ENCODE measurements at regions not wholly inside any gene's neighbourhood (a gene's known extent, or its start where the extent isn't known, plus 50 kb on each side); places are given as distances from the start of the nearest gene placed in this dataset.

GRCh38 chr3:177591379-177591778 lies 394.1 kb upstream of the TBL1XR1 start:
- Histone ChIP-seq H3K4me3 (no peak overlapping the region), H3K27ac (peak overlapping the region; percentile 88; the same call in 1 of the 2 replicates), H3K9me3 (ENCODE audit: low read depth, low read length) (no peaks in the 10 kb centered on the region; the same call in 1 of the 2 replicates), H3K36me3 (ENCODE audit: insufficient read depth, low read length) (no peaks in the 10 kb centered on the region), H3K9ac (ENCODE audit: insufficient read length) (no peak overlapping the region)
- TF ChIP-seq FOXP2 (optimal IDR thresholded peaks at IDR 0.05; ENCODE audit: control extremely low read depth, extremely low read length, insufficient read depth) (no peak), POLR2AphosphoS5 (IDR thresholded peaks at IDR 0.05; ENCODE audit: borderline replicate concordance, low read depth, low read length) (no peak), EZH2 (IDR thresholded peaks at IDR 0.05) (no peak)
- DNase-seq (ENCODE audit: low read depth, low spot score): no peak

- no peak for TF ChIP-seq EZH2 (IDR thresholded peaks at IDR 0.05)
- no peak for TF ChIP-seq FOXP2 (optimal IDR thresholded peaks at IDR 0.05; ENCODE audit: control extremely low read depth, extremely low read length, insufficient read depth)
- TF ChIP-seq POLR2AphosphoS5 (IDR thresholded peaks at IDR 0.05; ENCODE audit: borderline replicate concordance, low read depth, low read length): no peak
- H3K27ac ChIP-seq: peak overlapping the region; percentile 60
Observed at GRCh38 chr3:177594096-177594495, 396.8 kb upstream of the TBL1XR1 start.

GRCh38 chr3:177595530-177596188 lies 398.4 kb upstream of the TBL1XR1 start:
- Histone ChIP-seq H3K9me3 (ENCODE audit: low read depth, low read length) (no peaks in the 10 kb centered on the region), H3K9ac (ENCODE audit: insufficient read length) (no peak overlapping the region), H3K4me3 (no peak overlapping the region), H3K36me3 (ENCODE audit: insufficient read depth, low read length) (no peaks in the 10 kb centered on the region), H3K27ac (no peak overlapping the region)
- TF ChIP-seq FOXP2 (optimal IDR thresholded peaks at IDR 0.05; ENCODE audit: control extremely low read depth, extremely low read length, insufficient read depth): no peak
- no peak for TF ChIP-seq EZH2 (IDR thresholded peaks at IDR 0.05)
- TF ChIP-seq POLR2AphosphoS5 (IDR thresholded peaks at IDR 0.05; ENCODE audit: borderline replicate concordance, low read depth, low read length): no peak
- no peak for DNase-seq (ENCODE audit: low read depth, low spot score)

More at GRCh38 chr3:177594096-177594495, 396.8 kb upstream of the TBL1XR1 start:
- Histone ChIP-seq H3K36me3 (ENCODE audit: insufficient read depth, low read length) (no peaks in the 10 kb centered on the region), H3K4me3 (no peak overlapping the region), H3K9ac (ENCODE audit: insufficient read length) (no peak overlapping the region), H3K9me3 (ENCODE audit: low read depth, low read length) (no peaks in the 10 kb centered on the region)
- no peak for DNase-seq (ENCODE audit: low read depth, low spot score)

GRCh38 chr3:177596248-177596815 lies 399.1 kb upstream of the TBL1XR1 start:
- no peak overlapping the region for H3K9ac ChIP-seq (ENCODE audit: insufficient read length)
- H3K9me3 ChIP-seq (ENCODE audit: low read depth, low read length): no peaks in the 10 kb centered on the region
- DNase-seq (ENCODE audit: low read depth, low spot score): no peak
- peak overlapping the region; percentile 67; the same call in 1 of the 2 replicates for H3K4me3 ChIP-seq
- H3K27ac ChIP-seq: peak overlapping the region; percentile 95; the same call in 1 of the 2 replicates
- TF ChIP-seq POLR2AphosphoS5 (IDR thresholded peaks at IDR 0.05; ENCODE audit: borderline replicate concordance, low read depth, low read length) (no peak), EZH2 (IDR thresholded peaks at IDR 0.05) (no peak), FOXP2 (optimal IDR thresholded peaks at IDR 0.05; ENCODE audit: control extremely low read depth, extremely low read length, insufficient read depth) (no peak)
- no peaks in the 10 kb centered on the region for H3K36me3 ChIP-seq (ENCODE audit: insufficient read depth, low read length)

GRCh38 chr3:177596816-177597271 lies 399.6 kb upstream of the TBL1XR1 start:
- Histone ChIP-seq H3K4me3 (peak overlapping the region; percentile 67), H3K27ac (peak overlapping the region; percentile 95), H3K36me3 (ENCODE audit: insufficient read depth, low read length) (no peaks in the 10 kb centered on the region), H3K9ac (ENCODE audit: insufficient read length) (no peak overlapping the region), H3K9me3 (ENCODE audit: low read depth, low read length) (no peaks in the 10 kb centered on the region)
- DNase-seq (ENCODE audit: low read depth, low spot score): no peak
- TF ChIP-seq FOXP2 (optimal IDR thresholded peaks at IDR 0.05; ENCODE audit: control extremely low read depth, extremely low read length, insufficient read depth) (no peak), EZH2 (IDR thresholded peaks at IDR 0.05) (no peak), POLR2AphosphoS5 (IDR thresholded peaks at IDR 0.05; ENCODE audit: borderline replicate concordance, low read depth, low read length) (no peak)

GRCh38 chr3:177597311-177598096 lies 400.2 kb upstream of the TBL1XR1 start:
- no peaks in the 10 kb centered on the region for H3K9me3 ChIP-seq (ENCODE audit: low read depth, low read length)
- TF ChIP-seq POLR2AphosphoS5 (IDR thresholded peaks at IDR 0.05; ENCODE audit: borderline replicate concordance, low read depth, low read length) (peak; percentile 34; the same call in 1 of the 2 replicates), FOXP2 (optimal IDR thresholded peaks at IDR 0.05; ENCODE audit: control extremely low read depth, extremely low read length, insufficient read depth) (peak; percentile 55), EZH2 (IDR thresholded peaks at IDR 0.05) (no peak)
- H3K9ac ChIP-seq (ENCODE audit: insufficient read length): peak overlapping the region; percentile 62
- DNase-seq (ENCODE audit: low read depth, low spot score): peak; percentile 90
- H3K4me3 ChIP-seq: peak overlapping the region; percentile 67
- peak overlapping the region; percentile 95 for H3K27ac ChIP-seq
- H3K36me3 ChIP-seq (ENCODE audit: insufficient read depth, low read length): no peaks in the 10 kb centered on the region

GRCh38 chr3:177598097-177598833 lies 401.0 kb upstream of the TBL1XR1 start:
- Histone ChIP-seq H3K9ac (ENCODE audit: insufficient read length) (peak overlapping the region; percentile 11), H3K4me3 (peak overlapping the region; percentile 67), H3K27ac (peak overlapping the region; percentile 95), H3K9me3 (ENCODE audit: low read depth, low read length) (no peaks in the 10 kb centered on the region), H3K36me3 (ENCODE audit: insufficient read depth, low read length) (no peaks in the 10 kb centered on the region)
- no peak for TF ChIP-seq FOXP2 (optimal IDR thresholded peaks at IDR 0.05; ENCODE audit: control extremely low read depth, extremely low read length, insufficient read depth)
- TF ChIP-seq POLR2AphosphoS5 (IDR thresholded peaks at IDR 0.05; ENCODE audit: borderline replicate concordance, low read depth, low read length): no peak
- TF ChIP-seq EZH2 (IDR thresholded peaks at IDR 0.05): no peak
- DNase-seq (ENCODE audit: low read depth, low spot score): no peak

Measured in SK-N-MC (cell line).